Neutrophil (primary cell): ENCODE measurements at regions not wholly inside any gene's neighbourhood (a gene's known extent, or its start where the extent isn't known, plus 50 kb on each side); places are given as distances from the start of the nearest gene placed in this dataset.

ENCODE experiments used
- H3K27ac ChIP-seq: fragments of 200-600 bp; sonication (generic); 2 replicates; pipeline ENCODE4 v1.5.1; 2016; ENCODE audit warnings: mild to moderate bottlenecking, moderate library complexity
- H3K27me3 ChIP-seq: fragments of 200-600 bp; sonication (generic); 2 replicates; pipeline ENCODE4 v1.6.0; 2016; ENCODE audit warnings: mild to moderate bottlenecking
- H3K36me3 ChIP-seq: fragments of 200-600 bp; sonication (generic); 2 replicates; pipeline ENCODE4 v1.5.1; 2017
- H3K4me1 ChIP-seq, 2 experiments: fragments of 200-600 bp in 1 of 2; sonication (generic) in 1 of 2; 1 replicate in 1 of 2; 2 replicates in 1 of 2; pipeline versions ENCODE4 v1.5.1 to v1.6.1; 2013 to 2016; ENCODE audit warnings: low read depth in 1 of 2, low read length in 1 of 2, mild to moderate bottlenecking in 1 of 2, moderate library complexity in 1 of 2; ENCODE audit not compliant: control insufficient read depth in 1 of 2, insufficient read depth in 1 of 2
- H3K4me3 ChIP-seq, 2 experiments: fragments of 200-600 bp in 1 of 2; sonication (generic) in 1 of 2; 1 replicate in 1 of 2; 2 replicates in 1 of 2; pipeline ENCODE4 v1.5.1; 2013 to 2016; ENCODE audit warnings: low read depth in 1 of 2, low read length in 1 of 2, mild to moderate bottlenecking in 1 of 2, moderate library complexity in 1 of 2
- H3K9me3 ChIP-seq: fragments of 200-600 bp; sonication (generic); 2 replicates; pipeline ENCODE4 v1.5.1; 2016
- CTCF ChIP-seq: fragments of 200-600 bp; sonication (generic); IDR thresholded peaks from 2 replicates; pipeline ENCODE4 v1.5.1; 2016; ENCODE audit warnings: antibody characterized with exemption

- H3K9me3 ChIP-seq: no peaks in the 10 kb centered on the region
- no peak for TF ChIP-seq CTCF
Measured at GRCh38 chr3:23706111-23706510, 99.6 kb upstream of the UBE2E1 start.

DNA sequence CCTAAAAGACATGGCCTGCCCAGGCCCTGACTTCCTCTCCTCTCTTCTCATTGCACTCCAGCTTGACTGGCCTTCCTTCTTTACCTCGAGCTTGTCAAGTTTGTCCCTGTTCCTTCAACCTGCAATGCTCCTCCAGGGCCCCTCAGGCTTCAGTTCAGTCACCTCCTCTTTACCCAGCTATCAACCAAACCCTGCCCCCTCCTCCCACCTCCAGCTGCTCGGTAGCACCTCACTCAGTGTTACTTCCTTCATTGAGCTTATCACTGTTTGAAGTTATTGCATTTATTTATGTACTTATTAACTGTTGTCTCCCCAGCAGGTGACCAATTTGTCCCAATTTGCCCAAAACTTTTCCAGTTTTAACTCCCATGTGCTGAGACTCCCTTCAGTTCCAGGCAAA lies 95.8 kb upstream of the UBE2E1 start:
- H3K4me1 ChIP-seq: no peaks in the 10 kb centered on the region
- no peak overlapping the region for H3K27ac ChIP-seq
- H3K9me3 ChIP-seq: no peaks in the 10 kb centered on the region
- H3K4me3 ChIP-seq: no peak overlapping the region
- TF ChIP-seq CTCF: no peak
- H3K27me3 ChIP-seq: no peaks in the 10 kb centered on the region
- no peaks in the 10 kb centered on the region for H3K36me3 ChIP-seq

More at GRCh38 chr3:23706111-23706510, 99.6 kb upstream of the UBE2E1 start:
- Histone ChIP-seq H3K4me1 (no peaks in the 10 kb centered on the region), H3K36me3 (no peaks in the 10 kb centered on the region), H3K27ac (no peak overlapping the region), H3K27me3 (no peaks in the 10 kb centered on the region), H3K4me3 (no peak overlapping the region)

DNA sequence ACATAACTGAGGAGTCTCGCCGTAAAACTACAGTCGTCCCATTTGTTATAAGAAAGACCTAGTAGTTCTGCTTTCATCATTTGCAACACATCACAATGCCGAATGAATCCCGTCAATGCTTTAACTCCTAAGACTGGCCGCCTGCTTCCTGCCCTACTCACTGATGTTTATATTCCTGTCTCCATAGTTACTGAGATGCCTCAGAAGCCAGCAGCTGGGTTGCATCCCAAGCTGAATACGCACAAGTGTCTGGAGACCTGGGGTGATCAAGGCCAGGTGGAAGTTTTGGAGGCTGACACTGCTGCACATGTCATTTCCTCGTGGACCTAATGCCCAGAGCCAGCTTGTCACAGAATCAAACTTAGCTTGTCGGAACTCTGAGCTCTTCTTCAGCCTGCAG lies 95.2 kb upstream of the UBE2E1 start:
- Histone ChIP-seq H3K27ac (no peak overlapping the region), H3K4me3 (no peak overlapping the region), H3K36me3 (no peaks in the 10 kb centered on the region), H3K4me1 (no peaks in the 10 kb centered on the region), H3K27me3 (no peaks in the 10 kb centered on the region), H3K9me3 (no peaks in the 10 kb centered on the region)
- TF ChIP-seq CTCF: no peak

DNA sequence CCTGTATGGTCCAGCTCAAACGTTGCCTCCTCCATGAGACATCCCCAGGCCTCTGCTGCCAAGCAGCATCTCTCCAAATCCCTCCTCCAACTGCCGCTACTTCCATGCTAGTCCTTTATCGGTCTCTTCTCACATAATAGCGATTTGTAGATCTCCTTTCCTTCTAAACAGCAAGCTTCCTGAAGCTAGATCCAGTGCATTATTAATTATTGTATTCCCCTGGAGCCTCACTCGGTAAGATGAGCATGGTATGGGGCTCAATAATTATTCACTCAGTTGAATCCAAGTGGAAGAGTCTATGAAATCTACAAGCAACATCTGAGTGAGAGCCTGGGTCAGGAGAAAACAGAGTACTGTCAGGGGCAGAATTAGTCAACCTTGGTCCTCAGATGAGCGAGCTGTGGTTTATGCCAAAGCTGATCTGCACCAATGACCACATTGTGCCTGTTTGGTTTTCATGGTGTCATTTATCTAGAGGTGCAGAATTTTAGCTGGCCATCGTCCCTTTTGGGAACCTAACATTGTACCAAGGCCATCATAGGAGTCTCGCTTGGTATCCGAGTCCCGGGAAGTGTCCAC lies 93.8 kb upstream of the UBE2E1 start:
- Histone ChIP-seq H3K4me1 (no peaks in the 10 kb centered on the region), H3K27me3 (no peaks in the 10 kb centered on the region), H3K4me3 (no peak overlapping the region), H3K27ac (no peak overlapping the region), H3K36me3 (no peaks in the 10 kb centered on the region), H3K9me3 (no peaks in the 10 kb centered on the region)
- TF ChIP-seq CTCF: no peak

DNA sequence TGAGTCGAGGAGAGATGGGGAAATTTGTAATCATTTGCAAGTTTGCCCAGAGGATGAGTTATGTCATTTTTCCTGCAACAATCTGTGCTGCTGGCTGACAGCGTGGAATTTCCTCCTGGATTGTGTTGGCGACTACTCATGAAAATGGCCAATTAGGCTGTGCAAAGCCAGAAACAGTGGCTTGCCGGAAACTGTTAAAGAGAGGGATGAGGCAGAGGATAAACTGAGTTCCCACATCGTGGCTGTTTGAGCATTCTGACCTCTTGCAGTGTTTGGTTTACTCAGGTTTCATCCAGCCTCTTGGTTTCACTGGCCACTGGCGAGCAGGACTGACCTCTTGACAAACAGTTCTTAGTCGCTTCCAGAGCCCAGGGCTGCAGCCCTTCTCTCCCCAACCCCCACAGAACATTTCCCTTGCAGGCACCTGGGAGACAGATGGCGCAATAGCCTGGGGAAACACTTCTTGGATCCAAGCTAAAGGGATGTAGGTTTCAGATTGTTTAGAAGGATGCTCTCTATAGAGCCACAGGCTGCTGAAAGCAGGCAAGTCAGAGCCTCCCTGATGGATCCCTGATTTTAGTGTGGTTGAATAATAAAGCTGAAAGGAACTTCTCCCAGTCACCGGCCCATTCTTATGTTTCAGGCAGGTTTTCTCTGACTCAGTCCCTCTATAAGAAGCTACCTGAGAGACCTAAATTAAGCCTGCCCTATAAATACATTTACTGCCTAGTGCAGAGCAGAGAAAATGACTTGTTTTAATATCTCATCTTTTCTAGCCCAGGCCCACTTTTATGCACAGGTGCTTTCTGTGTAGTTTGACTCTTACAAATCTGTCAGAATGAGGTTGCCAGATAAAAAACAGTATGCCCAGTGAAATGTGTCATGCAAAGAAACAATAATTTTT lies 92.8 kb upstream of the UBE2E1 start:
- no peak for TF ChIP-seq CTCF
- no peaks in the 10 kb centered on the region for H3K4me1 ChIP-seq
- H3K36me3 ChIP-seq: no peaks in the 10 kb centered on the region
- H3K27me3 ChIP-seq: no peaks in the 10 kb centered on the region
- H3K4me3 ChIP-seq: no peak overlapping the region
- no peaks in the 10 kb centered on the region for H3K9me3 ChIP-seq
- H3K27ac ChIP-seq: no peak overlapping the region
